SK-N-MC (cell line): ENCODE measurements at regions not wholly inside any gene's neighbourhood (a gene's known extent, or its start where the extent isn't known, plus 50 kb on each side); places are given as distances from the start of the nearest gene placed in this dataset.

Experiments used
- DNase-seq: peaks from one replicate; pipeline ENCODE4 v3.0.0-alpha.2; 2011; ENCODE audit warnings: low read depth, low spot score
- H3K27ac ChIP-seq: fragments of 200-600 bp; sonication (generic); 2 replicates; pipeline ENCODE4 v1.5.1; 2016; ENCODE audit warnings: mixed run types
- H3K36me3 ChIP-seq: fragments of 200-600 bp; sonication (generic); 2 replicates; pipeline ENCODE4 v1.6.1; 2017; ENCODE audit warnings: antibody characterized with exemption, low read length, mixed read lengths; ENCODE audit not compliant: insufficient read depth
- H3K4me3 ChIP-seq: fragments of 200-600 bp; sonication (generic); 2 replicates; pipeline ENCODE4 v1.5.1; 2016
- H3K9ac ChIP-seq: fragments of 200-600 bp; sonication (generic); 2 replicates; pipeline ENCODE4 v1.8.0; 2017; ENCODE audit warnings: mixed run types, mixed read lengths; ENCODE audit not compliant: insufficient read length
- H3K9me3 ChIP-seq: fragments of 200-600 bp; sonication (generic); 2 replicates; pipeline ENCODE4 v1.6.1; 2017; ENCODE audit warnings: low read depth, mild to moderate bottlenecking, antibody characterized with exemption, low read length, moderate library complexity, mixed read lengths
- EZH2 ChIP-seq: fragments of 200-600 bp; sonication (generic); IDR thresholded peaks from one replicate; pipeline ENCODE4 v1.6.1; 2017; ENCODE audit warnings: antibody characterized with exemption
- FOXP2 ChIP-seq: optimal IDR thresholded peaks from 2 replicates; pipeline ENCODE3; 2011; ENCODE audit warnings: mild to moderate bottlenecking, moderate library complexity; ENCODE audit not compliant: insufficient read depth; ENCODE audit errors: extremely low read length, control extremely low read depth
- POLR2AphosphoS5 ChIP-seq: IDR thresholded peaks from 2 replicates; pipeline ENCODE4 v1.6.1; 2012; ENCODE audit warnings: mild to moderate bottlenecking, low read depth, low read length, borderline replicate concordance

GRCh38 chr11:31968461-31969358 lies 122.2 kb upstream of the RCN1 start:
- no peak for DNase-seq
- no peaks in the 10 kb centered on the region for H3K9me3 ChIP-seq
- no peak overlapping the region for H3K4me3 ChIP-seq
- H3K9ac ChIP-seq: no peak overlapping the region
- no peak overlapping the region for H3K27ac ChIP-seq
- no peak for TF ChIP-seq FOXP2
- TF ChIP-seq POLR2AphosphoS5: no peak
- no peak for TF ChIP-seq EZH2
- no peaks in the 10 kb centered on the region for H3K36me3 ChIP-seq

GRCh38 chr11:31967404-31968130 lies 123.3 kb upstream of the RCN1 start:
- Histone ChIP-seq H3K27ac (no peak overlapping the region), H3K4me3 (no peak overlapping the region), H3K9ac (no peak overlapping the region), H3K36me3 (no peaks in the 10 kb centered on the region), H3K9me3 (no peaks in the 10 kb centered on the region)
- no peak for DNase-seq
- TF ChIP-seq EZH2 (no peak), POLR2AphosphoS5 (no peak), FOXP2 (no peak)

- DNase-seq: no peak
- Histone ChIP-seq H3K9me3 (no peaks in the 10 kb centered on the region), H3K4me3 (no peak overlapping the region), H3K9ac (no peak overlapping the region), H3K36me3 (no peaks in the 10 kb centered on the region), H3K27ac (no peak overlapping the region)
- TF ChIP-seq EZH2 (no peak), POLR2AphosphoS5 (no peak), FOXP2 (no peak)
Measured at GRCh38 chr11:31966846-31967245, 124.0 kb upstream of the RCN1 start.

- no peak overlapping the region for H3K27ac ChIP-seq
- no peak for DNase-seq
- no peak overlapping the region for H3K9ac ChIP-seq
- no peaks in the 10 kb centered on the region for H3K9me3 ChIP-seq
- TF ChIP-seq EZH2: no peak
- TF ChIP-seq POLR2AphosphoS5: no peak
- TF ChIP-seq FOXP2: no peak
- no peaks in the 10 kb centered on the region for H3K36me3 ChIP-seq
- no peak overlapping the region for H3K4me3 ChIP-seq
Measured at GRCh38 chr11:31964181-31964580, 126.7 kb upstream of the RCN1 start.

- H3K9me3 ChIP-seq: no peaks in the 10 kb centered on the region
- H3K36me3 ChIP-seq: no peaks in the 10 kb centered on the region
- no peak for DNase-seq
- no peak overlapping the region for H3K9ac ChIP-seq
- no peak overlapping the region for H3K4me3 ChIP-seq
- no peak overlapping the region for H3K27ac ChIP-seq
- TF ChIP-seq EZH2 (no peak), FOXP2 (no peak), POLR2AphosphoS5 (no peak)
Measured at GRCh38 chr11:31960126-31960525, 130.7 kb upstream of the RCN1 start.

- H3K36me3 ChIP-seq: no peaks in the 10 kb centered on the region
- H3K27ac ChIP-seq: no peak overlapping the region
- no peak overlapping the region for H3K9ac ChIP-seq
- H3K4me3 ChIP-seq: no peak overlapping the region
- TF ChIP-seq POLR2AphosphoS5: no peak
- TF ChIP-seq FOXP2: no peak
- no peak for TF ChIP-seq EZH2
- DNase-seq: no peak
- H3K9me3 ChIP-seq: no peaks in the 10 kb centered on the region
Measured at GRCh38 chr11:31959716-31960115, 131.2 kb upstream of the RCN1 start.

GRCh38 chr11:31958076-31958735 lies 132.7 kb upstream of the RCN1 start:
- H3K27ac ChIP-seq: no peak overlapping the region
- H3K4me3 ChIP-seq: no peak overlapping the region
- H3K9me3 ChIP-seq: no peaks in the 10 kb centered on the region
- no peak overlapping the region for H3K9ac ChIP-seq
- TF ChIP-seq FOXP2 (no peak), POLR2AphosphoS5 (no peak), EZH2 (no peak)
- no peaks in the 10 kb centered on the region for H3K36me3 ChIP-seq
- no peak for DNase-seq

- TF ChIP-seq EZH2 (no peak), POLR2AphosphoS5 (no peak), FOXP2 (no peak)
- H3K36me3 ChIP-seq: no peaks in the 10 kb centered on the region
- no peak overlapping the region for H3K27ac ChIP-seq
- no peaks in the 10 kb centered on the region for H3K9me3 ChIP-seq
- H3K4me3 ChIP-seq: no peak overlapping the region
- DNase-seq: no peak
- H3K9ac ChIP-seq: no peak overlapping the region
Measured at GRCh38 chr11:31957674-31958073, 133.2 kb upstream of the RCN1 start.
